Fibroblast of lung (primary cell): ENCODE measurements at regions not wholly inside any gene's neighbourhood (a gene's known extent, or its start where the extent isn't known, plus 50 kb on each side); places are given as distances from the start of the nearest gene placed in this dataset.

Experiments used
- DNase-seq, 2 donors: peaks; one replicate each; pipeline versions ENCODE4 v3.0.0 to v3.0.0-alpha.2; 2010; ENCODE audit warnings: low read depth in 2 of 2
- H2AFZ ChIP-seq: 2 replicates; pipeline ENCODE4 v1.5.1; 2012; ENCODE audit warnings: low read length, control low read depth, inconsistent platforms
- H3K27ac ChIP-seq: 2 replicates; pipeline ENCODE4 v1.5.1; 2011; ENCODE audit warnings: low read length, control low read depth; ENCODE audit not compliant: insufficient read depth
- H3K27me3 ChIP-seq: 2 replicates; pipeline ENCODE4 v1.5.1; 2011; ENCODE audit warnings: mild to moderate bottlenecking, low read length; ENCODE audit not compliant: control insufficient read depth, insufficient read depth
- H3K36me3 ChIP-seq: 2 replicates; pipeline ENCODE4 v1.5.1; 2011; ENCODE audit warnings: low read length; ENCODE audit not compliant: control insufficient read depth, insufficient read depth
- H3K4me1 ChIP-seq: 2 replicates; pipeline ENCODE4 v1.5.1; 2011; ENCODE audit warnings: low read length; ENCODE audit not compliant: control insufficient read depth, insufficient read depth; ENCODE audit errors: extremely low read depth
- H3K4me2 ChIP-seq: 2 replicates; pipeline ENCODE4 v1.5.1; 2011; ENCODE audit warnings: low read length, control low read depth; ENCODE audit not compliant: insufficient read depth; ENCODE audit errors: extremely low read depth
- H3K4me3 ChIP-seq, 4 experiments: fragments of 200-600 bp in 1 of 4; sonication (generic) in 1 of 4; replicated peaks in 1 of 4; 2 replicates each; pipeline ENCODE4 v1.5.1; 2011 to 2016; ENCODE audit warnings: low read length in 4 of 4, low read depth in 3 of 4, mild to moderate bottlenecking in 3 of 4, control low read depth in 2 of 4, inconsistent platforms in 1 of 4, mixed read lengths in 1 of 4; ENCODE audit not compliant: insufficient read depth in 1 of 4; ENCODE audit errors: control extremely low read depth in 1 of 4
- H3K79me2 ChIP-seq: 2 replicates; pipeline ENCODE4 v1.5.1; 2012; ENCODE audit warnings: mild to moderate bottlenecking, low read length, inconsistent platforms; ENCODE audit not compliant: control insufficient read depth, insufficient read depth
- H3K9ac ChIP-seq: 2 replicates; pipeline ENCODE4 v1.5.1; 2011; ENCODE audit warnings: mild to moderate bottlenecking, low read length, control low read depth; ENCODE audit not compliant: insufficient read depth
- H3K9me3 ChIP-seq: 2 replicates; pipeline ENCODE4 v1.5.1; 2012; ENCODE audit warnings: low read depth, low read length; ENCODE audit not compliant: control insufficient read depth, insufficient read depth
- H4K20me1 ChIP-seq: 2 replicates; pipeline ENCODE4 v1.5.1; 2011; ENCODE audit warnings: low read length; ENCODE audit not compliant: control insufficient read depth, insufficient read depth; ENCODE audit errors: extremely low read depth
- EZH2 ChIP-seq: IDR thresholded peaks from 2 replicates; pipeline ENCODE4 v1.5.1; 2012; ENCODE audit warnings: low read length, control low read depth, mild to moderate bottlenecking; ENCODE audit errors: missing control alignments
- TF ChIP-seq, protein P1 (sequence below), 2 donors: IDR thresholded peaks in 1 of 2; conservative IDR thresholded peaks in 1 of 2; 1 replicate in 1 of 2; 2 replicates in 1 of 2; pipeline ENCODE4 v1.5.1; 2011 to 2012; ENCODE audit warnings: low read length in 2 of 2, control low read depth in 1 of 2, inconsistent platforms in 1 of 2, low read depth in 1 of 2, mild to moderate bottlenecking in 1 of 2

GRCh38 chr6:129774697-129775447 lies 64.9 kb upstream of the ARHGAP18 start:
- Histone ChIP-seq H3K27ac (no peak overlapping the region), H3K9ac (no peak overlapping the region), H3K36me3 (no peaks in the 10 kb centered on the region), H3K4me2 (peak overlapping the region; percentile 79), H3K4me3 (peak overlapping the region in 3 of 4 experiments; percentile 15 to 45 (median 29)), H3K9me3 (no peaks in the 10 kb centered on the region), H3K27me3 (no peaks in the 10 kb centered on the region), H3K79me2 (no peaks in the 10 kb centered on the region), H3K4me1 (peaks cover 3% of the 10 kb centered on the region), H4K20me1 (no peaks in the 10 kb centered on the region), H2AFZ (peak overlapping the region; percentile 87)
- TF ChIP-seq EZH2: no peak
- TF ChIP-seq, protein P1, sequence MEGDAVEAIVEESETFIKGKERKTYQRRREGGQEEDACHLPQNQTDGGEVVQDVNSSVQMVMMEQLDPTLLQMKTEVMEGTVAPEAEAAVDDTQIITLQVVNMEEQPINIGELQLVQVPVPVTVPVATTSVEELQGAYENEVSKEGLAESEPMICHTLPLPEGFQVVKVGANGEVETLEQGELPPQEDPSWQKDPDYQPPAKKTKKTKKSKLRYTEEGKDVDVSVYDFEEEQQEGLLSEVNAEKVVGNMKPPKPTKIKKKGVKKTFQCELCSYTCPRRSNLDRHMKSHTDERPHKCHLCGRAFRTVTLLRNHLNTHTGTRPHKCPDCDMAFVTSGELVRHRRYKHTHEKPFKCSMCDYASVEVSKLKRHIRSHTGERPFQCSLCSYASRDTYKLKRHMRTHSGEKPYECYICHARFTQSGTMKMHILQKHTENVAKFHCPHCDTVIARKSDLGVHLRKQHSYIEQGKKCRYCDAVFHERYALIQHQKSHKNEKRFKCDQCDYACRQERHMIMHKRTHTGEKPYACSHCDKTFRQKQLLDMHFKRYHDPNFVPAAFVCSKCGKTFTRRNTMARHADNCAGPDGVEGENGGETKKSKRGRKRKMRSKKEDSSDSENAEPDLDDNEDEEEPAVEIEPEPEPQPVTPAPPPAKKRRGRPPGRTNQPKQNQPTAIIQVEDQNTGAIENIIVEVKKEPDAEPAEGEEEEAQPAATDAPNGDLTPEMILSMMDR (conservative IDR thresholded peaks at IDR 0.05 in 1 of 2, IDR thresholded peaks at IDR 0.05 in 1 of 2; ENCODE audit: low read depth in 1 of 2, low read length in 2 of 2): peak; percentile 99 to 100
- DNase-seq: peak; percentile 73 to 85

- Histone ChIP-seq H3K4me1 (peaks cover 3% of the 10 kb centered on the region), H2AFZ (peak overlapping the region; percentile 35)
Observed at GRCh38 chr6:129773304-129773703, 63.3 kb upstream of the ARHGAP18 start.

DNA sequence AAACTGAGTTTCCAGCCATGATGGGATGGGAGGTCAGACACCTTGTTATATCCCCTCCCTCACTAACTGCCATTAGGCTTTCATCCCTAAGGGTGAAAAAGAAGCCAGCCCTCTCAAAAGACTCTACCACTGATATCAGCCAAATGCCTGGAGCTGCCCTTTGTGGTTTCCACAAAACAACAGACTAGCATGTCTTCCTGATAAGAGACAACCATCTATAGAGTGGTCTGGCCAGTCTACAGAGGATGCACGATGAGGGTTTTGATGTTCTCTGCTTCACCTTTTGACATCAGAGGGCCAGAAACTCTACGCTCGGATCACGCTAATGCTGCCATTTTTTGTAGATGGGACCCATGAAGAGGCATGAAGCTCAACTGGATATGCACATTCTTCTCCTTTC lies 61.7 kb upstream of the ARHGAP18 start:
- H3K27ac ChIP-seq: no peak overlapping the region
- DNase-seq: no peak
- H3K4me3 ChIP-seq: no peak overlapping the region
- TF ChIP-seq EZH2: no peak
- TF ChIP-seq, protein P1 (conservative IDR thresholded peaks at IDR 0.05 in 1 of 2, IDR thresholded peaks at IDR 0.05 in 1 of 2; ENCODE audit: low read depth in 1 of 2, low read length in 2 of 2): no peak
- no peaks in the 10 kb centered on the region for H3K79me2 ChIP-seq
- H3K36me3 ChIP-seq: no peaks in the 10 kb centered on the region
- H4K20me1 ChIP-seq: no peaks in the 10 kb centered on the region
- no peak overlapping the region for H2AFZ ChIP-seq
- H3K27me3 ChIP-seq: no peaks in the 10 kb centered on the region
- H3K9ac ChIP-seq: no peak overlapping the region
- no peak overlapping the region for H3K4me2 ChIP-seq
- H3K4me1 ChIP-seq: peaks cover 5% of the 10 kb centered on the region
- no peaks in the 10 kb centered on the region for H3K9me3 ChIP-seq

More at GRCh38 chr6:129773304-129773703, 63.3 kb upstream of the ARHGAP18 start:
- Histone ChIP-seq H3K4me2 (no peak overlapping the region), H3K9ac (no peak overlapping the region), H3K4me3 (no peak overlapping the region), H3K27me3 (no peaks in the 10 kb centered on the region), H4K20me1 (no peaks in the 10 kb centered on the region), H3K79me2 (no peaks in the 10 kb centered on the region), H3K36me3 (no peaks in the 10 kb centered on the region), H3K9me3 (no peaks in the 10 kb centered on the region), H3K27ac (no peak overlapping the region)
- TF ChIP-seq, protein P1 (conservative IDR thresholded peaks at IDR 0.05 in 1 of 2, IDR thresholded peaks at IDR 0.05 in 1 of 2; ENCODE audit: low read depth in 1 of 2, low read length in 2 of 2): no peak
- no peak for TF ChIP-seq EZH2
- DNase-seq: no peak
